GM12878 (cell line): ENCODE measurements at regions not wholly inside any gene's neighbourhood (a gene's known extent, or its start where the extent isn't known, plus 50 kb on each side); places are given as distances from the start of the nearest gene placed in this dataset.

Experiments used
- ATAC-seq: fragments of 200-7000 bp; cut with Tn5 transposase; 3 replicates; pipeline ENCODE4 v1.9.1; 2020; ENCODE audit warnings: mild to moderate bottlenecking, moderate library complexity
- BruUV-seq: library from RNA; stranded (reverse); fragments of 400-500 nt; replicated peaks from 2 replicates; lab custom pipeline; 2021; lab: Mats Ljungman, UMichigan
- CTCF ChIA-PET: fragments of 300-600 bp; sonication (Branson Sonifier 250); formaldehyde crosslinking; extraction: SDS; loops from one replicate; lab custom pipeline; 2021; ENCODE audit warnings: inconsistent platforms; lab: Yijun Ruan, JAX
- POLR2A ChIA-PET: fragments of 350-600 bp; formaldehyde crosslinking; extraction: SDS; loops from one replicate; lab custom pipeline; 2021; ENCODE audit warnings: inconsistent platforms; lab: Charles Lee
- RAD21 ChIA-PET: fragments of 300-600 bp; sonication (Branson Sonifier 250); formaldehyde crosslinking; loops from one replicate; lab custom pipeline; 2023; ENCODE audit warnings: antibody characterized with exemption; ENCODE audit not compliant: unreplicated experiment; lab: Charles Lee
- SMC1A ChIA-PET: fragments of 300-600 bp; sonication (Branson Sonifier 250); formaldehyde crosslinking; loops from one replicate; lab custom pipeline; 2023; ENCODE audit not compliant: unreplicated experiment, uncharacterized antibody; lab: Charles Lee
- DNase-seq: peaks from one replicate; pipeline ENCODE4 v3.0.0-alpha.2; 2011; ENCODE audit warnings: low read depth, low spot score
- FAIRE-seq: peaks from 3 replicates; lab custom pipeline; 2011; peaks lifted over from hg19 to GRCh38; lab: Jason Lieb, UNC
- H2AFZ ChIP-seq: 2 replicates; pipeline ENCODE4 v1.6.0; 2011; ENCODE audit warnings: low read depth, low read length, control low read depth; ENCODE audit not compliant: control insufficient read depth
- H3K27ac ChIP-seq: 2 replicates; pipeline ENCODE4 v1.5.1; 2011; ENCODE audit warnings: control low read depth; ENCODE audit not compliant: control insufficient read depth, insufficient read depth
- H3K27me3 ChIP-seq, 2 experiments: replicated peaks in 1 of 2; 2 replicates each; pipeline versions ENCODE4 v1.6.0 to v1.6.1; 2011; ENCODE audit warnings: low read length in 1 of 2; ENCODE audit not compliant: control insufficient read depth in 2 of 2, insufficient read depth in 2 of 2
- H3K36me3 ChIP-seq, 2 experiments: 2 replicates each; pipeline ENCODE4 v1.5.1; 2011; ENCODE audit warnings: low read length in 1 of 2; ENCODE audit not compliant: control insufficient read depth in 2 of 2, insufficient read depth in 2 of 2
- H3K4me1 ChIP-seq: 2 replicates; pipeline ENCODE4 v1.6.1; 2011; ENCODE audit warnings: mild to moderate bottlenecking, low read length, moderate library complexity, mixed read lengths; ENCODE audit not compliant: control insufficient read depth, insufficient read depth
- H3K4me2 ChIP-seq: 2 replicates; pipeline ENCODE4 v1.6.0; 2011; ENCODE audit warnings: control low read depth; ENCODE audit not compliant: control insufficient read depth, insufficient read depth
- H3K4me3 ChIP-seq: fragments of 200-600 bp; sonication (generic); 2 replicates; pipeline ENCODE4 v1.5.1; 2016
- H3K79me2 ChIP-seq: 2 replicates; pipeline ENCODE4 v1.6.0; 2011; ENCODE audit warnings: low read length; ENCODE audit not compliant: control insufficient read depth, insufficient read depth
- H3K9ac ChIP-seq: 2 replicates; pipeline ENCODE4 v1.8.0; 2011; ENCODE audit warnings: low read length, control low read depth, mixed read lengths; ENCODE audit not compliant: control insufficient read depth, insufficient read depth
- H3K9me3 ChIP-seq: replicated peaks from 3 replicates; pipeline ENCODE4 v1.5.1; 2011; ENCODE audit warnings: mild to moderate bottlenecking, low read length; ENCODE audit not compliant: control insufficient read depth, insufficient read depth
- H4K20me1 ChIP-seq: 2 replicates; pipeline ENCODE4 v1.6.0; 2011; ENCODE audit not compliant: control insufficient read depth, insufficient read depth
- ATF2 ChIP-seq: IDR thresholded peaks from 2 replicates; pipeline ENCODE4 v1.6.1; 2012; ENCODE audit warnings: low read length, inconsistent platforms
- CUX1 ChIP-seq: IDR thresholded peaks from 2 replicates; pipeline ENCODE4 v1.6.1; 2012; ENCODE audit warnings: improper control_type of control experiment, low read depth, low read length; ENCODE audit not compliant: insufficient replicate concordance
- DPF2 ChIP-seq: fragments of 450-650 bp; IDR thresholded peaks from 2 replicates; pipeline ENCODE4 v1.6.1; 2017; ENCODE audit warnings: mild to moderate bottlenecking
- E2F4 ChIP-seq: IDR thresholded peaks from 2 replicates; pipeline ENCODE4 v1.6.1; 2012; ENCODE audit warnings: low read depth, low read length, improper control_type of control experiment
- EED ChIP-seq: sonication (generic); IDR thresholded peaks from 2 replicates; pipeline ENCODE4 v1.6.1; 2016; ENCODE audit warnings: antibody characterized with exemption, low read depth
- EGR1 ChIP-seq, 2 experiments: IDR thresholded peaks; 1 replicate in 1 of 2; 2 replicates in 1 of 2; pipeline ENCODE4 v1.6.1; 2011 to 2012; ENCODE audit warnings: low read depth in 2 of 2, low read length in 2 of 2, borderline replicate concordance in 1 of 2, mild to moderate bottlenecking in 1 of 2, moderate library complexity in 1 of 2
- HDAC2 ChIP-seq: fragments of 200-600 bp; sonication (generic); IDR thresholded peaks from 2 replicates; pipeline ENCODE4 v1.6.1; 2017
- HDGF ChIP-seq: fragments of 450-650 bp; IDR thresholded peaks from 2 replicates; pipeline ENCODE4 v1.6.1; 2016; ENCODE audit warnings: antibody characterized with exemption
- IKZF1 ChIP-seq: fragments of 450-650 bp; conservative IDR thresholded peaks from 2 replicates; pipeline ENCODE4 v1.6.1; 2017; ENCODE audit warnings: antibody characterized with exemption, mild to moderate bottlenecking
- IRF3 ChIP-seq: fragments of 450-650 bp; IDR thresholded peaks from 2 replicates; pipeline ENCODE4 v1.6.1; 2014; ENCODE audit warnings: mild to moderate bottlenecking
- MEF2A ChIP-seq: IDR thresholded peaks from 2 replicates; pipeline ENCODE4 v1.6.1; 2011; ENCODE audit warnings: low read depth, mild to moderate bottlenecking, low read length, moderate library complexity; ENCODE audit not compliant: insufficient read depth
- NBN ChIP-seq: fragments of 450-650 bp; IDR thresholded peaks from 2 replicates; pipeline ENCODE4 v1.6.1; 2016
- NFYA ChIP-seq: IDR thresholded peaks from 2 replicates; pipeline ENCODE4 v1.6.1; 2011; ENCODE audit warnings: low read depth, mild to moderate bottlenecking, low read length, improper control_type of control experiment, borderline replicate concordance
- NFYB ChIP-seq: IDR thresholded peaks from 2 replicates; pipeline ENCODE4 v1.6.1; 2011; ENCODE audit warnings: low read depth, mild to moderate bottlenecking, low read length, improper control_type of control experiment, moderate library complexity; ENCODE audit not compliant: insufficient read depth
- RAD51 ChIP-seq: fragments of 450-650 bp; IDR thresholded peaks from 2 replicates; pipeline ENCODE4 v1.6.1; 2016; ENCODE audit warnings: moderate library complexity, mild to moderate bottlenecking, inconsistent platforms
- SUZ12 ChIP-seq: fragments of 200-600 bp; sonication (generic); IDR thresholded peaks from one replicate; pipeline ENCODE4 v1.6.1; 2018; ENCODE audit warnings: antibody characterized with exemption, mild to moderate bottlenecking; ENCODE audit not compliant: unreplicated experiment
- ZNF217 ChIP-seq: fragments of 450-650 bp; IDR thresholded peaks from 2 replicates; pipeline ENCODE4 v1.6.1; 2017; ENCODE audit warnings: antibody characterized with exemption, mild to moderate bottlenecking
- WGBS: methylation state at CpG from one replicate; pipeline ENCODE4 v1.1.6; 2016; ENCODE audit warnings: low lambda C conversion rate; ENCODE audit not compliant: insufficient replicate concordance, insufficient coverage; ENCODE audit errors: missing lambda C conversion rate; 5-methylcytosine and 5-hydroxymethylcytosine counted together
- in situ Hi-C: fragments of 300-500 bp; cut with MboI; formaldehyde crosslinking; loops from 9 replicates; pipeline ENCODE4 v1.14.3; 2018; ENCODE audit warnings: mixed read lengths
- intact Hi-C: fragments of 100-400 bp; cut with micrococcal nuclease; formaldehyde crosslinking; loops from one replicate; pipeline ENCODE4 v1.14.2; 2022; ENCODE audit not compliant: unreplicated experiment

GRCh38 chr7:83807774-83808173 lies 158.8 kb upstream of the SEMA3E start (continued):
- TF ChIP-seq CUX1: no peak
- no peak for TF ChIP-seq NBN
- no peak for TF ChIP-seq NFYB
- TF ChIP-seq HDAC2: no peak
- TF ChIP-seq IKZF1: no peak

GRCh38 chr7:83806538-83806937 lies 157.6 kb upstream of the SEMA3E start:
- Histone ChIP-seq H3K36me3 (no peaks in the 10 kb centered on the region), H3K79me2 (no peaks in the 10 kb centered on the region), H3K9me3 (no peaks in the 10 kb centered on the region), H3K4me1 (no peaks in the 10 kb centered on the region), H3K9ac (no peak overlapping the region), H3K4me2 (no peak overlapping the region), H2AFZ (no peak overlapping the region), H3K4me3 (no peak overlapping the region), H3K27ac (no peak overlapping the region), H3K27me3 (no peaks in the 10 kb centered on the region), H4K20me1 (no peaks in the 10 kb centered on the region)
- ATAC-seq (no peak), FAIRE-seq (peak; percentile 7), DNase-seq (no peak)
- ChIA-PET RAD21 (no interaction called here), POLR2A (no interaction called here), SMC1A (interaction anchor here (0.9 to 1.4 kb wide), 6 partner anchors 9 to 77 kb away, joined by 3 to 4 read pairs (median 4); no protein-coding TSS in a partner anchor), CTCF (interaction anchor here (1.1 to 1.5 kb wide), 2 partner anchors 14 to 129 kb away, joined by 3 read pairs; no protein-coding TSS in a partner anchor)
- intact Hi-C loops: no loop called here
- in situ Hi-C loops: no loop called here
- BruUV-seq: no TSS peak
- WGBS: 0% methylated on average over 1 of the region's 1 CpG
- TF ChIP-seq HDGF (no peak), NFYA (no peak), EED (no peak), MEF2A (no peak), IRF3 (no peak), ZNF217 (no peak), EGR1 (IDR thresholded peaks at IDR 0.05; ENCODE audit: borderline replicate concordance in 1 of 2, low read depth in 2 of 2, low read length in 2 of 2) (no peak), DPF2 (no peak), SUZ12 (no peak), E2F4 (no peak), ATF2 (no peak), RAD51 (no peak)
